ENCODE measurements at regions not wholly inside any gene's neighbourhood (a gene's known extent, or its start where the extent isn't known, plus 50 kb on each side); places are given as distances from the start of the nearest gene placed in this dataset.
A peak's percentile ranks its signal among the peaks of the same experiment; 100 is the strongest.

DNA sequence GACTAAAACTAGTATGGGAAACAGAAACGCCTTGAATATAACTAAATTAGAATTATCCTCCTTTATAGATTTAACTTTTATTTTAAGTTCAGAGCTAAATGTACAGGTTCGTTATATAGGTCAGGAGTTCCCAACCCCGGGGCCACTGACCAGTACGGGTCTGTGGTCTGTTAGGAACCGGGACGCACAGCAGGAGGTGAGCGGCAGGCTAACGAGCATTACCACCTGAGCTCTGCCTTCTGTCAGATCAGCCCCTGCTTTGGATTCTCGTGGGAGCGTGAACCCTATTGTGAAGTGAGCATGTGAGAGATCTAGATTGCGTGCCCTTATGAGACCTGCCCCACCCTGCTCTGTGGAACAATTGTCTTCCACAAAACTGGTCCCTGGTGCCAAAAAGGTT lies 51.0 kb downstream of the FAT4 start:
- no peak for DNase-seq
- H3K4me3 ChIP-seq = no peak overlapping the region
- WGBS, 3 donors = 96 to 97% (median 97%) methylated on average over 11 of the region's 11 CpGs
- no peaks in the 10 kb centered on the region for H3K9me3 ChIP-seq
- H3K27ac ChIP-seq = no peak overlapping the region
- TF ChIP-seq EP300 (IDR thresholded peaks at IDR 0.05) (no peak), POLR2A (IDR thresholded peaks at IDR 0.05) (no peak)
- TF ChIP-seq, protein P1, sequence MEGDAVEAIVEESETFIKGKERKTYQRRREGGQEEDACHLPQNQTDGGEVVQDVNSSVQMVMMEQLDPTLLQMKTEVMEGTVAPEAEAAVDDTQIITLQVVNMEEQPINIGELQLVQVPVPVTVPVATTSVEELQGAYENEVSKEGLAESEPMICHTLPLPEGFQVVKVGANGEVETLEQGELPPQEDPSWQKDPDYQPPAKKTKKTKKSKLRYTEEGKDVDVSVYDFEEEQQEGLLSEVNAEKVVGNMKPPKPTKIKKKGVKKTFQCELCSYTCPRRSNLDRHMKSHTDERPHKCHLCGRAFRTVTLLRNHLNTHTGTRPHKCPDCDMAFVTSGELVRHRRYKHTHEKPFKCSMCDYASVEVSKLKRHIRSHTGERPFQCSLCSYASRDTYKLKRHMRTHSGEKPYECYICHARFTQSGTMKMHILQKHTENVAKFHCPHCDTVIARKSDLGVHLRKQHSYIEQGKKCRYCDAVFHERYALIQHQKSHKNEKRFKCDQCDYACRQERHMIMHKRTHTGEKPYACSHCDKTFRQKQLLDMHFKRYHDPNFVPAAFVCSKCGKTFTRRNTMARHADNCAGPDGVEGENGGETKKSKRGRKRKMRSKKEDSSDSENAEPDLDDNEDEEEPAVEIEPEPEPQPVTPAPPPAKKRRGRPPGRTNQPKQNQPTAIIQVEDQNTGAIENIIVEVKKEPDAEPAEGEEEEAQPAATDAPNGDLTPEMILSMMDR (IDR thresholded peaks at IDR 0.05) = no peak
- H3K27me3 ChIP-seq = no peaks in the 10 kb centered on the region
- H3K4me1 ChIP-seq (ENCODE audit: insufficient read depth) = peaks cover 3% of the 10 kb centered on the region
- H3K36me3 ChIP-seq = no peaks in the 10 kb centered on the region
- intact Hi-C loops (cut with DNase I) = no loop called here

DNA sequence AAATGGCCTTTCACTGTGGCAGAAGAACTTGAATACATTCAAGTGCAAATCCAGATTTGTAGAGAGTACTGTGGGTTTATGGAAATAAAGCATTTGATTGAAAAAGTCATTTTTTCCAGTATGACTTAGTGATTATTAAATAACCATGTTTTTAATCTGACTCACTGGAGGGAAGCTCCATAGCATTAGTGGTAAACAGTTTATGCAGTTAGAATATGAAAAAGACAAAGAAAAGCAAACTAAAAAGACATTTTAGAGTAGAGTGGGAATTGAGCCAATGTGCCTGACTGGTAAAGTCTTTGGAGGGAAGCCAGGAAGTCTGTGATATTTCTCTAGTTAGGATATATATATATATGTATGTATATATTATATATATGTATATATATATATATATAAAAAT lies 53.4 kb downstream of the FAT4 start:
- peaks cover 3% of the 10 kb centered on the region for H3K4me1 ChIP-seq (ENCODE audit: insufficient read depth)
- no peak overlapping the region for H3K27ac ChIP-seq
- intact Hi-C loops (cut with DNase I) = no loop called here
- H3K4me3 ChIP-seq = peak overlapping the region; percentile 19
- TF ChIP-seq POLR2A (IDR thresholded peaks at IDR 0.05) (no peak), EP300 (IDR thresholded peaks at IDR 0.05) (no peak)
- TF ChIP-seq, protein P1 (IDR thresholded peaks at IDR 0.05) = no peak
- H3K9me3 ChIP-seq = no peaks in the 10 kb centered on the region
- DNase-seq = no peak
- no peaks in the 10 kb centered on the region for H3K36me3 ChIP-seq
- H3K27me3 ChIP-seq = no peaks in the 10 kb centered on the region

DNA sequence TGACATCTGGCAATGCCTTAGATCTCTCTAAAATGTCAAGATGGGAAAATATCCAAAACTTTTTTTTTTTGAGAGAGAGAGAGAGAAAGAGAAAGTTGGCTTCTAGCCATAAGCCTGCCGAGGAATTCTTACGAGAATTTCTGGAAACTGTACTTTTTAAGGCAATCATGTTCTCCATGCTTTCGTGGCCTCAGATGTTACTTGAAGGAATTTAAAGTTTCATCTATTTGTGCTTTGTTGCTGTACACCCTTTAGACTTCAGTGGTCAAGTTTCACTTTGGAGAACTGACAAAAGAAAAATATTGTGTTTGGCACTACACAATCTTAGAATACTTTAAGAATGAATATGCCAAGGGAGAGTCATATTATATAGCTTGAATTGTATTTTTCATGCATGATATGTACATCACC lies 53.9 kb downstream of the FAT4 start:
- Histone ChIP-seq H3K27me3 (no peaks in the 10 kb centered on the region), H3K27ac (no peak overlapping the region), H3K36me3 (no peaks in the 10 kb centered on the region), H3K4me3 (peak overlapping the region; percentile 19), H3K4me1 (ENCODE audit: insufficient read depth) (peaks cover 3% of the 10 kb centered on the region), H3K9me3 (no peaks in the 10 kb centered on the region)
- intact Hi-C loops (cut with DNase I) = no loop called here
- 3 to 5% (median 4%) methylated on average over 3 of the region's 3 CpGs for WGBS, 3 donors
- DNase-seq = no peak
- no peak for TF ChIP-seq POLR2A (IDR thresholded peaks at IDR 0.05)
- TF ChIP-seq, protein P1 (IDR thresholded peaks at IDR 0.05) = no peak
- TF ChIP-seq EP300 (IDR thresholded peaks at IDR 0.05) = no peak

DNA sequence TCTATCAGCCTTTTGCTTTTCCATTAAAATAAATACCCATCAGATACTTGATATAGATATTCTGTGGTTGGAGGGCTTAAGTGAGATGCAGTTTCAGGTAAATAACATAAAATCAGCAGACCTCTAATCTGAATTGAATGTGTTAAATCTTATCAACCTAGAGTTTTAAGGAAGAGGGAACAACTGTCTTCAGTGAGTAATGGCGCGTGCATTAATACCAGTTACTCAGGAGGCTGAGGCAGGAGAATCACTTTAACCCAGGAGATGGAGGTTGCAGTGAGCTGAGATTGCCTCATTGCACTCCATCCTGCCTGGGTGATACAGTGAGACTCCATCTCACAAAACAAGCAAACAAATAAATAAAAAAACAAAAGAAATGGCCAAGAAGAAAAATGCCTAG lies 54.3 kb downstream of the FAT4 start:
- H3K4me1 ChIP-seq (ENCODE audit: insufficient read depth) = peaks cover 3% of the 10 kb centered on the region
- no peaks in the 10 kb centered on the region for H3K27me3 ChIP-seq
- H3K9me3 ChIP-seq = no peaks in the 10 kb centered on the region
- intact Hi-C loops (cut with DNase I) = no loop called here
- no peak for TF ChIP-seq POLR2A (IDR thresholded peaks at IDR 0.05)
- no peak for TF ChIP-seq EP300 (IDR thresholded peaks at IDR 0.05)
- TF ChIP-seq, protein P1 (IDR thresholded peaks at IDR 0.05) = no peak
- no peaks in the 10 kb centered on the region for H3K36me3 ChIP-seq
- no peak for DNase-seq
- 66 to 80% (median 71%) methylated on average over 2 of the region's 2 CpGs for WGBS, 3 donors
- H3K27ac ChIP-seq = no peak overlapping the region
- peak overlapping the region; percentile 19 for H3K4me3 ChIP-seq

DNA sequence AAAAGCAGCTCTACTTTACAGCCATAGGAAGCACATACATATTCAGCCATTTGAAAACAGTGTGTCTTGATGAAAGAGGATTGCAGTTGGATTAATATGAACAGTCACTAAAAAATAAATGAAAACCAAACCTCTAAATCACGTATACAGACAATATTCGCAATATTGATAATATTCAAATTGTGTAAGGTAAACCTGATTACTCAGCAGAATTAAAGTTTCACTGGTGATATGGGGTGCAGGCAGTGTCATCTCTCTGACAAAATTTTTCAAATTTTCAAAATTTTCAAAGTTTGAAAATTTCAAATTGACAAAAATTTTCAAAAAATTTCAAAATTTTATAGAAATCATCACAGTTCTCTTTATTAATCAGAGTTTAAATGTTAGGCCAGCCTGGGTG lies 55.7 kb downstream of the FAT4 start:
- intact Hi-C loops (cut with DNase I) = no loop called here
- no peak overlapping the region for H3K27ac ChIP-seq
- no peaks in the 10 kb centered on the region for H3K36me3 ChIP-seq
- no peak overlapping the region for H3K4me3 ChIP-seq
- H3K27me3 ChIP-seq = no peaks in the 10 kb centered on the region
- 97 to 99% (median 98%) methylated on average over 2 of the region's 2 CpGs for WGBS, 3 donors
- TF ChIP-seq, protein P1 (IDR thresholded peaks at IDR 0.05) = no peak
- TF ChIP-seq EP300 (IDR thresholded peaks at IDR 0.05) (no peak), POLR2A (IDR thresholded peaks at IDR 0.05) (no peak)
- peaks cover 3% of the 10 kb centered on the region for H3K4me1 ChIP-seq (ENCODE audit: insufficient read depth)
- no peak for DNase-seq
- H3K9me3 ChIP-seq = no peaks in the 10 kb centered on the region
